ENCODE measurements at regions not wholly inside any gene's neighbourhood (a gene's known extent, or its start where the extent isn't known, plus 50 kb on each side); places are given as distances from the start of the nearest gene placed in this dataset.

DNA sequence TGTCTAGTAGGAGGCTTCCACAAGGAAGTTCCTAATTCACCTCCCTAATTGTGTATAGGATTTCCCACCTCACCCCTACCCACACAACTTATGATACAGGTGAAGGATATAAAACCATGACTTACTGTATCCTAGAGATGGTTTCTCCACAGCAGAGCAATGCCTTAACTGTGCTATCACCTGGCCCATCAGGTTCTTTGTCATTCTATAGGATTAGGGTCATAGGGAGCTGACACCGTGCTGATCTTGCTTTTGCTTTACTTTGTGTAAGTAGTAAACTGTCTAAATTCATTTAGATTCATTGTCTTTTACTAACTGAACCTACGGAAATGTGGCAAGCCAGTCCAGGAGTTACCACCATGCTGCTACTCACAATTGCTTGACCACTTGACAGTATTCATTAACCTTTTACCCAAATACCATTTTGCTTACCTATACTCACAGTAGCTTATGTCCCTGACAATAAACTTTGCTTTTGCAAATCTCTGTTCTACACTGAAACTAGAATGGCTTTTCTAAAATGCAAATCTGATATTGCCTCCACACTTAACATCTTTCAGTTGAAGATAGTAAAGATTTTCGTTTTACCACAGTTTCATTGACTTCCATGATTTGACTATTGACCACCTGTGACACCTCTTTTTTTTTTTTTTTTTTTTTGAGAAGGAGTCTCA, 147.6 kb downstream of the IFI44 start:
- no peak for ATAC-seq

DNA sequence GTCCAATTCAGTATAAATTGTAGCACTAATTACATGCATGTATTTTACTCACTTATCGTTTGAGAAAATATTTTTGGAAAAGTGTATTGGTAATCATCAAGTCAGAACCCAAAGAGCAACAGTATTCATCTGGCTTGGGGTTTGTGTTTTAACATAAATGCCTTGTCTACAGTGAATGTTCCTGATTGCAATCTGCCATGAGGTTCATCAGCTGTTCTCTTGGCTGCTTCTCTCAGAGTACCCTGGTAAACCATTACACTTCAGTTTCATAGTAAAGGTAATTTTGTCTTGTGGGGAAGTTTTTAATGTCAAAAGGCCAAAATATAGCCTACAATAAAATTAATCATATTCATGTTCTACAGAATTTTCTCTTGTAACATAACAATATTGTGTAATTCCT, 150.3 kb downstream of the IFI44 start:
- ATAC-seq, result no peak

GRCh38 chr1:78814176-78814575, 164.5 kb downstream of the IFI44 start:
- ATAC-seq, result no peak

- no peak for ATAC-seq
Observed at GRCh38 chr1:78825561-78825960, 175.9 kb downstream of the IFI44 start.

DNA sequence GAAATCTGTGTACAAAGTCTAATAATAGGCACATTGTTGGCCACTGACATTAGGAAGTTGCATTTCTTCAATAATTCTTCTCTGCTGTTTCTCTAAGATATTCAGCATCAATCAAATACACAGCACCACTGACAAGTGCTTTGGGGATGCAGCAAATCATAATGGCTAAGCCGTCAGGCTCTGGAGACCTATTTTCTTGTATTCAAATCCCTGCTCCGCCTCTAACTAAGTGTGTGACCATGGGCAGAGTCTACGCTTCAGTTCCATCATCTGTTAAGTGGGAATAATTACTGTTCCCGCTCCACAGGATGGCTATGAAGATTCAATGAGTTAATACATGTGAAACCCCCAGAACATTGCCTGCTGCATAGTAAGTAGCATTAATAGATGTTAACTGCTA, 176.9 kb downstream of the ADGRL4 start:
- ATAC-seq, result no peak

- ATAC-seq, result no peak
Observed at GRCh38 chr1:78830321-78830720, 176.2 kb downstream of the ADGRL4 start.

DNA sequence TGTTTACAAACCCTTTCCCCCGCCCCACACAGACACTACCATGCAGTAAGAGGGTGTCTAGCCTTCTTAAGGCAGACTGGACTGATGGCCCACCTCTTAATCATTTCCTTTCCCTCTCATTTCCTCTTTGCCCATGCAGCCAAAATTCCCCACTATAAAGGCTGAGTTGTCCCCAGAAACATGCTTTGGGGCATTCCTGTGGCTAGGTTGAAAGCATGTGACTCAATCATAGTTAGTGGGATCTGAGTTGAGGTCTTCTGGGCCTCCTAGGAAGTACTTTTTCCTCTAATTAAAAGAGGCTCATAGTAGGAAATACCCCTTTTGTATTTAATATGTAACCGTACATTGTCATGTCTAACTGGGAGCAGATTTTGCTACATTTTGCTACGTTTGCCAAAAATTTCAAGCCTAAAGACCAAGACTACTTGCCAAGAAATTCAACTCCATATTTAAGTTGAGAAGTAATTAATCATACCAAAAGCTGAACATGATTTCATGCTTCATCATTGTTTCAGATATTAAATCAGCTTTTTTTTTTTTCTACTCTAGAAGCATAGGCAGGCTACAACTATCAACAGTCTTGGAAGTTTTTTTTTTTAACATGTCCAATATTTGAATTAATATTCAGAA, 174.7 kb downstream of the ADGRL4 start:
- ATAC-seq, result no peak

- ATAC-seq, result no peak
Observed at GRCh38 chr1:78833491-78833890, 173.0 kb downstream of the ADGRL4 start.

DNA sequence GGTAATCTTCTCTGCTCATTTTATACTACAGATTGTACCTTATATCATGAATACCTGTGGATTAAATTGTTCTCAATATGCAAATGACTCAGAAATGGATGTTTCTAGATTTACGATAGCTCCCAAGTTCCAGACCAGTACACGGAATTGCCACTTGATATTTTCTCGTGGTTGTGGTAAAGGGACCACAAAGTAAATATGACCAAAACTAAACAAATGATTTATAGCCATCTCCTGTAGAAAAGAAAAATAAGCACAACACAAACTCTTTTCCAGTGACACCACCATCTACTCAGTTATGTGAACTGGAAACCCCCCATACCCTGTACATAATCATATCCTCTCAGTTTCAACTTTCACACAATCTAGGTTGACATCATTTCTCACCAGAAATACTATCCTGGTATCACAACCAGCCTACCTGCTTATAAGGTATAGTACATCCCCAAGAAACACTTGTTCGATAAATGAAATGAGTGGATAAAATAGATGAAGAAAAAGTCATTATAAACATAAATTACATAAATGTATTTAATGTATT, 172.3 kb downstream of the ADGRL4 start:
- ATAC-seq, result no peak

DNA sequence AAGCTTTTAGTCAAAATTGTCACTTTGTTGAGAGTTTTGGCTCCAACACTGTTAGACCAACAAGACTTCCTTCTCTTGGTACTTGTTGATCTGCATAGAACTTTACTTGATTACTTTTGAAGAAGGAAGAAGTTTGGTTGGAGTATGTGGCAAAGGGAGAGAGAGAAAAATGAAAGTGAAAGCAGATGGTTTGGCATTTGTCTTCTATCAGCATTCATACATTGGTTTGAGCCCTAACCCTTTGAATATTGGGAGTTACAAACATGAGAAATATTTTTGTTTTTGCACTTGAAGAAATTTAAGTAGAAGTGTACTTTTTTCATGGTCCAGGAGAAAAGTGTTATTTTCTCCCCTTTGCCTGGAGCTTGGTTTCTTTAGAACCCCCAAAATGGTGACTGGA, 169.8 kb downstream of the ADGRL4 start:
- ATAC-seq, result no peak

DNA sequence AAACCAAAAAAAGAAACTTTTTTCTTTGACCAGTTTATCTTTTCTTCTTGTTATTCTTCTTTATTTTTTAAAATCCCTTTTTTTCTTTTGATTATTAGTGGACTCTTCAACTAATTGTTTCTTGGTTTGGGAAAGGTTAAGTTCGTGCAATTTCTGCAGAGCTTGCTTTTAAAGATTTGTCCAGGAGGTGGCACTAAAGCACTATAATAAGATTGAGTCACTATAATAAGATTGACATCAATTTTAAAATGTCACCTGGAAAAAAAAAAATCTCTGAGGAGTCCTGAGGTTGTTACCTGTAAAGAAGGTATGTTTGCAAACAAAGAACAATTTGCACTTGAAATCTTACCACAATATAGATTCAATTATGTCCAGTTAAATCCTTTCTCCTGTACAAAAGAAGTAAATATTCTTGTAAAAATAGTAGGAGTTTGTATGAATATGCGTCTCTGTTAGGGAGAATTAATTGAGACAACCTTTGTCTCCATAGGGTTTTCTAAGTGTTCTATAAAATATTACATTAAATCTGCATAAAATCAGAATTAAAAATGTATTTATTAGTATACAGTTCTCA, 166.7 kb downstream of the ADGRL4 start:
- peak; percentile 33 for ATAC-seq
